IMR-90 (cell line): ENCODE measurements at regions not wholly inside any gene's neighbourhood (a gene's known extent, or its start where the extent isn't known, plus 50 kb on each side); places are given as distances from the start of the nearest gene placed in this dataset.

Experiments used
- ATAC-seq: fragments of 200-7000 bp; cut with Tn5 transposase; 2 replicates; pipeline ENCODE4 v1.9.1; 2020; ENCODE audit warnings: low read depth, mild to moderate bottlenecking, moderate library complexity
- BruUV-seq: library from RNA; stranded (reverse); fragments of 400-500 nt; replicated peaks from 2 replicates; lab custom pipeline; 2021; lab: Mats Ljungman, UMichigan
- CTCF ChIA-PET: fragments of 300-600 bp; formaldehyde crosslinking; extraction: SDS; loops from one replicate; lab custom pipeline; 2021; ENCODE audit warnings: antibody characterized with exemption; lab: Yijun Ruan, JAX
- POLR2A ChIA-PET: fragments of 300-600 bp; sonication (Branson Sonifier 250); formaldehyde crosslinking; loops from one replicate; lab custom pipeline; 2022; ENCODE audit warnings: antibody characterized with exemption; ENCODE audit not compliant: unreplicated experiment; lab: Charles Lee
- DNase-seq: peaks from one replicate; pipeline ENCODE4 v3.0.0; 2013
- H2AFZ ChIP-seq: replicated peaks from 2 replicates; pipeline ENCODE3; 2013; ENCODE audit warnings: low read length, mild to moderate bottlenecking; ENCODE audit not compliant: poor library complexity
- H2AK5ac ChIP-seq: 2 replicates; pipeline ENCODE4 v1.6.1; 2013; ENCODE audit warnings: low read depth, low read length, inconsistent platforms
- H2AK9ac ChIP-seq: replicated peaks from 2 replicates; pipeline ENCODE3; 2013; ENCODE audit warnings: mild to moderate bottlenecking, low read depth, low read length, moderate library complexity; ENCODE audit not compliant: poor library complexity
- H2BK120ac ChIP-seq: 2 replicates; pipeline ENCODE4 v1.6.1; 2013; ENCODE audit warnings: low read depth, low read length, inconsistent platforms
- H2BK15ac ChIP-seq: 3 replicates; pipeline ENCODE4 v1.6.1; 2013; ENCODE audit warnings: low read depth, low read length, inconsistent platforms
- H2BK20ac ChIP-seq: 2 replicates; pipeline ENCODE4 v1.6.1; 2013; ENCODE audit warnings: low read depth, mild to moderate bottlenecking, inconsistent platforms, low read length, moderate library complexity
- H2BK5ac ChIP-seq: 2 replicates; pipeline ENCODE4 v1.6.1; 2013; ENCODE audit warnings: mild to moderate bottlenecking, low read depth, low read length, inconsistent platforms; ENCODE audit not compliant: poor library complexity, severe bottlenecking
- H3K14ac ChIP-seq: replicated peaks from 2 replicates; pipeline ENCODE4 v1.6.1; 2013; ENCODE audit warnings: low read depth, low read length, inconsistent platforms
- H3K18ac ChIP-seq: 2 replicates; pipeline ENCODE4 v1.6.1; 2013; ENCODE audit warnings: low read depth, low read length, control low read depth
- H3K23ac ChIP-seq: 2 replicates; pipeline ENCODE4 v1.6.1; 2013; ENCODE audit warnings: low read depth, low read length, inconsistent platforms
- H3K27ac ChIP-seq: 2 replicates; pipeline ENCODE4 v1.5.1; 2013; ENCODE audit warnings: mild to moderate bottlenecking, control low read depth, low read length; ENCODE audit not compliant: insufficient read depth
- H3K27me3 ChIP-seq: 2 replicates; pipeline ENCODE4 v1.6.1; 2013; ENCODE audit warnings: low read length; ENCODE audit not compliant: control insufficient read depth, insufficient read depth
- H3K36me3 ChIP-seq: 2 replicates; pipeline ENCODE4 v1.6.1; 2013; ENCODE audit warnings: low read length, mixed read lengths; ENCODE audit not compliant: control insufficient read depth, insufficient read depth
- H3K4ac ChIP-seq: 2 replicates; pipeline ENCODE4 v1.6.1; 2013; ENCODE audit warnings: low read depth, low read length, inconsistent platforms
- H3K4me1 ChIP-seq: 2 replicates; pipeline ENCODE4 v1.6.1; 2013; ENCODE audit warnings: low read length, mixed read lengths; ENCODE audit not compliant: control insufficient read depth, insufficient read depth
- H3K4me2 ChIP-seq: 2 replicates; pipeline ENCODE4 v1.6.1; 2013; ENCODE audit warnings: low read depth, mild to moderate bottlenecking, control low read depth, low read length, moderate library complexity
- H3K4me3 ChIP-seq: 2 replicates; pipeline ENCODE4 v1.5.1; 2013; ENCODE audit warnings: low read depth, mild to moderate bottlenecking, control low read depth, low read length, moderate library complexity; ENCODE audit not compliant: insufficient read depth
- H3K56ac ChIP-seq: 2 replicates; pipeline ENCODE4 v1.6.1; 2013; ENCODE audit warnings: low read length, inconsistent platforms; ENCODE audit not compliant: insufficient read depth; ENCODE audit errors: extremely low read depth
- H3K79me1 ChIP-seq, 2 experiments: 2 replicates each; pipeline ENCODE4 v1.6.1; 2013; ENCODE audit warnings: low read length in 2 of 2, inconsistent platforms in 1 of 2, low read depth in 1 of 2
- H3K9ac ChIP-seq: 2 replicates; pipeline ENCODE4 v1.6.1; 2013; ENCODE audit warnings: low read depth, low read length, control low read depth
- H3K9me1 ChIP-seq: 2 replicates; pipeline ENCODE4 v1.6.1; 2013; ENCODE audit warnings: low read length, inconsistent platforms; ENCODE audit not compliant: insufficient read depth
- H3K9me3 ChIP-seq: 2 replicates; pipeline ENCODE4 v1.6.1; 2013; ENCODE audit warnings: low read length; ENCODE audit not compliant: control insufficient read depth, insufficient read depth
- H4K20me1 ChIP-seq: 2 replicates; pipeline ENCODE4 v1.6.1; 2013; ENCODE audit warnings: low read length, inconsistent platforms; ENCODE audit not compliant: insufficient read depth
- H4K5ac ChIP-seq: 2 replicates; pipeline ENCODE4 v1.6.1; 2013; ENCODE audit warnings: mild to moderate bottlenecking, low read depth, low read length, control low read depth
- H4K8ac ChIP-seq, 2 experiments: 2 replicates each; pipeline ENCODE4 v1.6.1; 2013; ENCODE audit warnings: low read depth in 2 of 2, low read length in 2 of 2, control low read depth in 1 of 2, inconsistent platforms in 1 of 2
- H4K91ac ChIP-seq: 2 replicates; pipeline ENCODE4 v1.6.1; 2013; ENCODE audit warnings: low read depth, low read length, inconsistent platforms; ENCODE audit not compliant: insufficient read depth
- BHLHE40 ChIP-seq: fragments of 150-350 bp; IDR thresholded peaks from 2 replicates; pipeline ENCODE4 v1.6.1; 2016; ENCODE audit warnings: mild to moderate bottlenecking, low read depth, low read length
- CEBPB ChIP-seq: IDR thresholded peaks from 2 replicates; pipeline ENCODE4 v1.6.1; 2012; ENCODE audit warnings: low read depth, low read length, improper control_type of control experiment
- CHD1 ChIP-seq: IDR thresholded peaks from 2 replicates; pipeline ENCODE4 v1.6.1; 2012; ENCODE audit warnings: low read depth, low read length, improper control_type of control experiment
- FOS ChIP-seq: fragments of 150-350 bp; IDR thresholded peaks from 2 replicates; pipeline ENCODE4 v1.6.1; 2016; ENCODE audit warnings: low read depth, low read length
- MAFK ChIP-seq: IDR thresholded peaks from 2 replicates; pipeline ENCODE4 v1.6.1; 2012; ENCODE audit warnings: low read depth, low read length, improper control_type of control experiment
- MAZ ChIP-seq: IDR thresholded peaks from 2 replicates; pipeline ENCODE4 v1.6.1; 2012; ENCODE audit warnings: low read depth, mild to moderate bottlenecking, low read length, improper control_type of control experiment, moderate library complexity, borderline replicate concordance
- MXI1 ChIP-seq: IDR thresholded peaks from 2 replicates; pipeline ENCODE4 v1.6.1; 2012; ENCODE audit warnings: low read depth, mild to moderate bottlenecking, low read length, moderate library complexity, borderline replicate concordance
- NFE2L2 ChIP-seq: fragments of 150-350 bp; IDR thresholded peaks from 2 replicates; pipeline ENCODE4 v1.6.1; 2016; ENCODE audit warnings: low read depth, mild to moderate bottlenecking, low read length
- POLR2A ChIP-seq: IDR thresholded peaks from 2 replicates; pipeline ENCODE4 v1.6.1; 2012; ENCODE audit warnings: mild to moderate bottlenecking, low read depth, low read length
- RAD21 ChIP-seq: IDR thresholded peaks from 2 replicates; pipeline ENCODE4 v1.6.1; 2012; ENCODE audit warnings: low read length, improper control_type of control experiment
- RCOR1 ChIP-seq: IDR thresholded peaks from 2 replicates; pipeline ENCODE4 v1.6.1; 2012; ENCODE audit warnings: mild to moderate bottlenecking, low read length, improper control_type of control experiment; ENCODE audit not compliant: insufficient replicate concordance
- RFX5 ChIP-seq: IDR thresholded peaks from 2 replicates; pipeline ENCODE4 v1.8.0; 2012; ENCODE audit warnings: low read depth, mild to moderate bottlenecking, low read length, moderate library complexity
- SMC3 ChIP-seq: fragments of 150-350 bp; IDR thresholded peaks from 2 replicates; pipeline ENCODE4 v1.6.1; 2016; ENCODE audit warnings: low read depth, mild to moderate bottlenecking, antibody characterized with exemption, low read length, moderate library complexity
- WGBS, 2 experiments: methylation state at CpG; one replicate each; pipeline versions ENCODE4 v1.1.5 to v1.1.7; 2013; ENCODE audit warnings: missing lambda C conversion rate in 2 of 2; ENCODE audit not compliant: insufficient read length in 1 of 2; ENCODE audit errors: extremely low coverage in 2 of 2; 5-methylcytosine and 5-hydroxymethylcytosine counted together
- dilution Hi-C: fragments of 300-500 bp; cut with HindIII; formaldehyde crosslinking; loops from one replicate; pipeline ENCODE4 v1.14.3; 2018; ENCODE audit warnings: low sequenced_read_pairs; ENCODE audit not compliant: unreplicated experiment
- in situ Hi-C: fragments of 300-500 bp; cut with MboI; formaldehyde crosslinking; loops from 3 replicates; pipeline ENCODE4 v1.14.3; 2019; ENCODE audit warnings: low sequenced_read_pairs, inconsistent platforms, mixed read lengths
- intact Hi-C: fragments of 100-400 bp; cut with micrococcal nuclease; formaldehyde crosslinking; loops from 2 replicates; pipeline ENCODE4 v1.10.0; 2022
- TF ChIP-seq, protein P1 (sequence below): fragments of 150-350 bp; IDR thresholded peaks from 2 replicates; pipeline ENCODE4 v1.6.1; 2017; ENCODE audit warnings: mild to moderate bottlenecking, antibody characterized with exemption, low read length, low read depth
- TF ChIP-seq, protein P2 (sequence below): fragments of 150-350 bp; IDR thresholded peaks from 2 replicates; pipeline ENCODE4 v1.6.1; 2016; ENCODE audit warnings: low read depth, mild to moderate bottlenecking, low read length, moderate library complexity, borderline replicate concordance
- TF ChIP-seq, protein P3 (sequence below): conservative IDR thresholded peaks from 2 replicates; pipeline ENCODE4 v1.5.1; 2012; ENCODE audit warnings: mild to moderate bottlenecking, low read depth, low read length, improper control_type of control experiment

DNA sequence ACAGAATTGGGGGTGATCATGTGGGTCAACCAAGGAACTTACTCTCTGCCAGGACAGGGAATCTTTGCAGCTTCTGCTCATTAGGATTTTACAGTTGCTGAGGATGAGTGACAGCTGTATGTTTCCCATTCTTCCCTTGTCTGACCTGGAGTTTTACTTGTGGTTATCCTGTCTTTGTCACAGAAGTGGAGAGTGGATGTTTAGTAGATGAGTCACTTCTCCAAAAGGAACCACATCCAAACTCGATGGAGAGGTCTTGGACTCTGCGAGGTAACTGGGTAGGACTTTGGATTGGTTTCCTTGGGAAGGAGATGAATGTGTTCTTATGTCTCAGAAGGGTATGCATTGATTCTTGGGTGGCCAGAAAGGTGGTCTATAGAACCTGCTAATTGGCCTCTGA, 53.8 kb upstream of the USP44 start:
- Histone ChIP-seq H2BK5ac (peak overlapping the region; percentile 40), H4K8ac (peak overlapping the region in 1 of 2 experiments; percentile 72; a peak in 2 of 4 replicates), H3K56ac (no peak overlapping the region), H3K36me3 (no peaks in the 10 kb centered on the region), H2AK9ac (peak overlapping the region; percentile 44), H4K20me1 (no peaks in the 10 kb centered on the region), H3K9me3 (no peaks in the 10 kb centered on the region), H3K9me1 (peaks cover 16% of the 10 kb centered on the region), H3K4me2 (no peak overlapping the region), H2BK15ac (peak overlapping the region; percentile 22; the same call in 1 of the 3 replicates), H2AK5ac (peak overlapping the region; percentile 83), H3K14ac (peak overlapping the region; percentile 46), H2BK120ac (peak overlapping the region; percentile 78), H4K91ac (peak overlapping the region; percentile 72; the same call in 1 of the 2 replicates), H3K4ac (peak overlapping the region; percentile 78; the same call in 1 of the 2 replicates), H2BK20ac (peak overlapping the region; percentile 60), H3K9ac (no peak overlapping the region), H3K18ac (peak overlapping the region; percentile 56; the same call in 1 of the 2 replicates), H3K27ac (no peak overlapping the region), H2AFZ (no peak overlapping the region), H3K4me3 (no peak overlapping the region), H3K23ac (no peak overlapping the region), H3K79me1 (no peaks in the 10 kb centered on the region), H3K27me3 (no peaks in the 10 kb centered on the region), H4K5ac (no peak overlapping the region), H3K4me1 (peaks cover 18% of the 10 kb centered on the region)
- ATAC-seq (no peak), DNase-seq (peak; percentile 77)
- WGBS, 2 experiments, result no CpG with 5 or more reads among the region's 2 CpGs
- BruUV-seq, result no TSS peak
- ChIA-PET POLR2A (no interaction called here), CTCF (no interaction called here)
- dilution Hi-C loops, result no loop called here
- intact Hi-C loops, result no loop called here
- in situ Hi-C loops, result loop anchor here (25.0 kb wide), 1 partner anchor 607 kb away; no protein-coding TSS in a partner anchor
- no peak for TF ChIP-seq POLR2A
- no peak for TF ChIP-seq RFX5
- TF ChIP-seq, protein P1, sequence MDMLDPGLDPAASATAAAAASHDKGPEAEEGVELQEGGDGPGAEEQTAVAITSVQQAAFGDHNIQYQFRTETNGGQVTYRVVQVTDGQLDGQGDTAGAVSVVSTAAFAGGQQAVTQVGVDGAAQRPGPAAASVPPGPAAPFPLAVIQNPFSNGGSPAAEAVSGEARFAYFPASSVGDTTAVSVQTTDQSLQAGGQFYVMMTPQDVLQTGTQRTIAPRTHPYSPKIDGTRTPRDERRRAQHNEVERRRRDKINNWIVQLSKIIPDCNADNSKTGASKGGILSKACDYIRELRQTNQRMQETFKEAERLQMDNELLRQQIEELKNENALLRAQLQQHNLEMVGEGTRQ, result no peak
- TF ChIP-seq MXI1, result no peak
- TF ChIP-seq, protein P2, sequence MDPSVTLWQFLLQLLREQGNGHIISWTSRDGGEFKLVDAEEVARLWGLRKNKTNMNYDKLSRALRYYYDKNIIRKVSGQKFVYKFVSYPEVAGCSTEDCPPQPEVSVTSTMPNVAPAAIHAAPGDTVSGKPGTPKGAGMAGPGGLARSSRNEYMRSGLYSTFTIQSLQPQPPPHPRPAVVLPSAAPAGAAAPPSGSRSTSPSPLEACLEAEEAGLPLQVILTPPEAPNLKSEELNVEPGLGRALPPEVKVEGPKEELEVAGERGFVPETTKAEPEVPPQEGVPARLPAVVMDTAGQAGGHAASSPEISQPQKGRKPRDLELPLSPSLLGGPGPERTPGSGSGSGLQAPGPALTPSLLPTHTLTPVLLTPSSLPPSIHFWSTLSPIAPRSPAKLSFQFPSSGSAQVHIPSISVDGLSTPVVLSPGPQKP, result no peak
- no peak; the same call in 1 of the 2 replicates for TF ChIP-seq FOS
- TF ChIP-seq CEBPB, result no peak
- no peak for TF ChIP-seq MAZ
- no peak for TF ChIP-seq SMC3
- no peak for TF ChIP-seq RCOR1
- TF ChIP-seq RAD21, result no peak
- TF ChIP-seq MAFK, result no peak
- TF ChIP-seq BHLHE40, result no peak
- no peak for TF ChIP-seq CHD1
- no peak for TF ChIP-seq NFE2L2
- TF ChIP-seq, protein P3, sequence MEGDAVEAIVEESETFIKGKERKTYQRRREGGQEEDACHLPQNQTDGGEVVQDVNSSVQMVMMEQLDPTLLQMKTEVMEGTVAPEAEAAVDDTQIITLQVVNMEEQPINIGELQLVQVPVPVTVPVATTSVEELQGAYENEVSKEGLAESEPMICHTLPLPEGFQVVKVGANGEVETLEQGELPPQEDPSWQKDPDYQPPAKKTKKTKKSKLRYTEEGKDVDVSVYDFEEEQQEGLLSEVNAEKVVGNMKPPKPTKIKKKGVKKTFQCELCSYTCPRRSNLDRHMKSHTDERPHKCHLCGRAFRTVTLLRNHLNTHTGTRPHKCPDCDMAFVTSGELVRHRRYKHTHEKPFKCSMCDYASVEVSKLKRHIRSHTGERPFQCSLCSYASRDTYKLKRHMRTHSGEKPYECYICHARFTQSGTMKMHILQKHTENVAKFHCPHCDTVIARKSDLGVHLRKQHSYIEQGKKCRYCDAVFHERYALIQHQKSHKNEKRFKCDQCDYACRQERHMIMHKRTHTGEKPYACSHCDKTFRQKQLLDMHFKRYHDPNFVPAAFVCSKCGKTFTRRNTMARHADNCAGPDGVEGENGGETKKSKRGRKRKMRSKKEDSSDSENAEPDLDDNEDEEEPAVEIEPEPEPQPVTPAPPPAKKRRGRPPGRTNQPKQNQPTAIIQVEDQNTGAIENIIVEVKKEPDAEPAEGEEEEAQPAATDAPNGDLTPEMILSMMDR, result no peak
